ENCODE measurements at regions not wholly inside any gene's neighbourhood (a gene's known extent, or its start where the extent isn't known, plus 50 kb on each side); places are given as distances from the start of the nearest gene placed in this dataset.

DNA sequence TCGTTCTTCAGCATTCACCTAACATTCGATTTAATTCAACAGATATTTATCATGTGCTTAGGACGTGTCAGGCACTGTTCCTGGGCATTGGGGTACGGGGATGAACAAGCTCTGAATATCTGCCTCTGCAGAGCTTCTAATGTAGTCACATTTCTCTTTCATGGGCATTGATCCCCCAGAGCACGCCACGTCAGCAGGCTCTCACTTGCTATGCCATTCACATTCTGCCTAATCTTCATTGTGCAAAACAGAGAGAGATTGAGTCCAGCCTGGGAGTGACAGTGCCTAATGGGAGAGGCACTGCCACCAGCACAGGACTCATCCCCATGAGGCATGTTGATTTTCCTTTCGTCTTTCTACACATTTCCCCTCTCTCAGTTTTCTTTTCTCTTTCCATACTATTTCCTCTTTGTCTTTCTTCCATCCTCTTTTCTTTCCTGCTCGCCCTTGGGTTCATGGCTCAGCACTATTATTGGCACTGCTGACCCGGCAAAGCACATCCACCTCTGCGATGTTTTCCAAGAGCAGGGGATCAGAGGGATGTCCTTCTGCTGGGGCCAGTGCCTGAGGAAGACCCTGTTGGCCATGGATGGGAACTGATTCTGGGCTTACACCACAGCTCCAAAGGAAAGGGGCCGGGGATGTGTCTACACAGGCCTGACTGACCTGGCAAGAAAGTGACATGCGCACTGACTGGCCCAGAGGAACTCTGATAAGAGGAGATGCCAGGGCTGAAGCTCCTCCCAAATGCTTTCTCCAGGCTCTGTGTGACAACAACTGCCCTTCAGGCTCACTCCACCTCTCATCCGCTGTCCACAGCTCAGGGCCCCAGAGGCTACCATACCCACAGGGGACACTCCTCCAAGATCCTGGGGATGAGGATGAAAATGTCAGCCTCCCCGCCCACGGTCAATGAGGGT lies 195.9 kb downstream of the TOMM20 start:
- TF ChIP-seq, protein P1, sequence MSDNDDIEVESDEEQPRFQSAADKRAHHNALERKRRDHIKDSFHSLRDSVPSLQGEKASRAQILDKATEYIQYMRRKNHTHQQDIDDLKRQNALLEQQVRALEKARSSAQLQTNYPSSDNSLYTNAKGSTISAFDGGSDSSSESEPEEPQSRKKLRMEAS (IDR thresholded peaks at IDR 0.05; ENCODE audit: low read depth): no peak
- TF ChIP-seq CTCF (IDR thresholded peaks at IDR 0.05) (no peak), NRF1 (IDR thresholded peaks at IDR 0.05; ENCODE audit: low read depth, low read length) (no peak), GABPA (IDR thresholded peaks at IDR 0.05; ENCODE audit: low read depth) (no peak), YY1 (IDR thresholded peaks at IDR 0.05; ENCODE audit: low read depth) (no peak), JUND (IDR thresholded peaks at IDR 0.05) (no peak)
- TF ChIP-seq, protein P2, sequence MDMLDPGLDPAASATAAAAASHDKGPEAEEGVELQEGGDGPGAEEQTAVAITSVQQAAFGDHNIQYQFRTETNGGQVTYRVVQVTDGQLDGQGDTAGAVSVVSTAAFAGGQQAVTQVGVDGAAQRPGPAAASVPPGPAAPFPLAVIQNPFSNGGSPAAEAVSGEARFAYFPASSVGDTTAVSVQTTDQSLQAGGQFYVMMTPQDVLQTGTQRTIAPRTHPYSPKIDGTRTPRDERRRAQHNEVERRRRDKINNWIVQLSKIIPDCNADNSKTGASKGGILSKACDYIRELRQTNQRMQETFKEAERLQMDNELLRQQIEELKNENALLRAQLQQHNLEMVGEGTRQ (IDR thresholded peaks at IDR 0.05; ENCODE audit: borderline replicate concordance, low read depth, low read length): no peak

All from SK-N-SH (cell line).